ENCODE measurements at regions not wholly inside any gene's neighbourhood (a gene's known extent, or its start where the extent isn't known, plus 50 kb on each side); places are given as distances from the start of the nearest gene placed in this dataset.

- no peaks in the 10 kb centered on the region for H4K20me1 ChIP-seq (ENCODE audit: insufficient read depth, low read length, poor library complexity, severe bottlenecking)
- peaks cover 14% of the 10 kb centered on the region for H3F3A ChIP-seq (ENCODE audit: low read depth)
- peaks cover 37% of the 10 kb centered on the region for H3K4me1 ChIP-seq (ENCODE audit: insufficient read depth, low read length, poor library complexity, severe bottlenecking)
- no peaks in the 10 kb centered on the region for H3K79me2 ChIP-seq (ENCODE audit: insufficient read depth, low read length)
- no peaks in the 10 kb centered on the region for H3K9me2 ChIP-seq (replicated peaks; ENCODE audit: low read depth, low read length)
- no peak overlapping the region for H3K4me3 ChIP-seq (ENCODE audit: low read length, poor library complexity, severe bottlenecking)
- H2AFZ ChIP-seq (ENCODE audit: low read length) = no peak overlapping the region
- H3K9ac ChIP-seq (ENCODE audit: low read depth, low read length, poor library complexity, severe bottlenecking) = no peak overlapping the region
- H3K4me2 ChIP-seq (ENCODE audit: low read depth, low read length, poor library complexity, severe bottlenecking) = no peak overlapping the region
- H3K27me3 ChIP-seq (ENCODE audit: insufficient read depth, low read length, poor library complexity, severe bottlenecking) = no peaks in the 10 kb centered on the region
- TF ChIP-seq, protein P1, sequence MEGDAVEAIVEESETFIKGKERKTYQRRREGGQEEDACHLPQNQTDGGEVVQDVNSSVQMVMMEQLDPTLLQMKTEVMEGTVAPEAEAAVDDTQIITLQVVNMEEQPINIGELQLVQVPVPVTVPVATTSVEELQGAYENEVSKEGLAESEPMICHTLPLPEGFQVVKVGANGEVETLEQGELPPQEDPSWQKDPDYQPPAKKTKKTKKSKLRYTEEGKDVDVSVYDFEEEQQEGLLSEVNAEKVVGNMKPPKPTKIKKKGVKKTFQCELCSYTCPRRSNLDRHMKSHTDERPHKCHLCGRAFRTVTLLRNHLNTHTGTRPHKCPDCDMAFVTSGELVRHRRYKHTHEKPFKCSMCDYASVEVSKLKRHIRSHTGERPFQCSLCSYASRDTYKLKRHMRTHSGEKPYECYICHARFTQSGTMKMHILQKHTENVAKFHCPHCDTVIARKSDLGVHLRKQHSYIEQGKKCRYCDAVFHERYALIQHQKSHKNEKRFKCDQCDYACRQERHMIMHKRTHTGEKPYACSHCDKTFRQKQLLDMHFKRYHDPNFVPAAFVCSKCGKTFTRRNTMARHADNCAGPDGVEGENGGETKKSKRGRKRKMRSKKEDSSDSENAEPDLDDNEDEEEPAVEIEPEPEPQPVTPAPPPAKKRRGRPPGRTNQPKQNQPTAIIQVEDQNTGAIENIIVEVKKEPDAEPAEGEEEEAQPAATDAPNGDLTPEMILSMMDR (conservative IDR thresholded peaks at IDR 0.05; ENCODE audit: low read length) = no peak
- TF ChIP-seq EZH2phosphoT487 (IDR thresholded peaks at IDR 0.05; ENCODE audit: borderline replicate concordance) = no peak
- H3K36me3 ChIP-seq (ENCODE audit: insufficient read depth, low read length) = no peaks in the 10 kb centered on the region
- no peaks in the 10 kb centered on the region for H3K9me3 ChIP-seq (ENCODE audit: insufficient read depth, low read depth, low read length)
Measured at GRCh38 chr2:195563857-195564512, 93.0 kb upstream of the SLC39A10 start.

DNA sequence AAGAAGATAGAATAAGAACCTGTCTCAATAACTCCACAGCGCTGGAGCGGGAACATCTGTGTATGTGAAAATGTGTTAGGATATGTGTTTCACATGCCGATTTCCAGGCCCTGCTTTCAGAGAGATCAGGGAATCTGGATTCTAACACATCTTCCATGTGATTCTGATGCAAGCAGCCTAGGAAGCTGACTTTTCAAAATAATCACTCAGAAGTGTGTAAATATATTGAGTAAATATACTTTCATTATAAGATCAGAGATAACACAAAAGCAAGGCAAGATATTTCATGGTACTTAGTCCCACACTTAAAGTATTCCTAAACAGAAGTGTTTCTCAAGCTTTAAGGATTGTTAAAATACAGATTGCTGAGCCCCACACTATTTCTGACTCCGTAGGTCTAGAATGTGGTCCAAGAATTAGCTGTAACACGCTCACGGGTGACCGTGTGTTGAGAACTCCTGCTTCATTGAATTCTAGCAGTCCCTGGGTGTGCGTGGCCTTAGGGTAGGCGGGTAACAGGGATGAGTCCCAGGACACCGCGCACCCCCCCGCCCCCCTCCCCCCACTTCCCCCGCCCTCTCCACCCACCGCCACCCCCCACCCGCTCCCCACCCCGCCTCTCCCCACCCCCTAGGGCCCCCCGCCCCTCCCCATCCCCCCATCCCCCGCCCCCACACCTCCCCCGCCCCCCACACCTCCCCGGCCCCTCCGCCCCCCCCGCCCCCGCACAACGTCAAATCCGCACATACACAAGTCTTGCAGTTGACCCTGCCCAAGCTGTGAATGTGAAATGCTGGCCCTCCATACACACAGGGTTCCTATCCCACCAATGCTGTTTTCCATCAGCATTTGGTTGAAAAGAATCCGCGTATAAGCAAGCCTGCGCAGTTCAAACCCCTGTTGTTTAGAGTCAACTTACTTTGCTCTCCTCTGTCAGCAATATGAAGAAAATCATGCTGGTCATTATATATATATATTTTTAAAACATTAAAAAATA, 94.2 kb upstream of the SLC39A10 start:
- Histone ChIP-seq H3K4me1 (ENCODE audit: insufficient read depth, low read length, poor library complexity, severe bottlenecking) (peaks cover 41% of the 10 kb centered on the region), H3K79me2 (ENCODE audit: insufficient read depth, low read length) (no peaks in the 10 kb centered on the region), H3K27me3 (ENCODE audit: insufficient read depth, low read length, poor library complexity, severe bottlenecking) (no peaks in the 10 kb centered on the region), H3K9ac (ENCODE audit: low read depth, low read length, poor library complexity, severe bottlenecking) (no peak overlapping the region), H3F3A (ENCODE audit: low read depth) (peaks cover 20% of the 10 kb centered on the region), H3K4me2 (ENCODE audit: low read depth, low read length, poor library complexity, severe bottlenecking) (no peak overlapping the region), H3K9me3 (ENCODE audit: insufficient read depth, low read depth, low read length) (no peaks in the 10 kb centered on the region), H4K20me1 (ENCODE audit: insufficient read depth, low read length, poor library complexity, severe bottlenecking) (no peaks in the 10 kb centered on the region), H3K9me2 (replicated peaks; ENCODE audit: low read depth, low read length) (no peaks in the 10 kb centered on the region), H3K36me3 (ENCODE audit: insufficient read depth, low read length) (no peaks in the 10 kb centered on the region), H3K4me3 (ENCODE audit: low read length, poor library complexity, severe bottlenecking) (no peak overlapping the region), H2AFZ (ENCODE audit: low read length) (no peak overlapping the region; the same call in 1 of the 2 replicates)
- TF ChIP-seq, protein P1 (conservative IDR thresholded peaks at IDR 0.05; ENCODE audit: low read length) = no peak
- no peak for TF ChIP-seq EZH2phosphoT487 (IDR thresholded peaks at IDR 0.05; ENCODE audit: borderline replicate concordance)

DNA sequence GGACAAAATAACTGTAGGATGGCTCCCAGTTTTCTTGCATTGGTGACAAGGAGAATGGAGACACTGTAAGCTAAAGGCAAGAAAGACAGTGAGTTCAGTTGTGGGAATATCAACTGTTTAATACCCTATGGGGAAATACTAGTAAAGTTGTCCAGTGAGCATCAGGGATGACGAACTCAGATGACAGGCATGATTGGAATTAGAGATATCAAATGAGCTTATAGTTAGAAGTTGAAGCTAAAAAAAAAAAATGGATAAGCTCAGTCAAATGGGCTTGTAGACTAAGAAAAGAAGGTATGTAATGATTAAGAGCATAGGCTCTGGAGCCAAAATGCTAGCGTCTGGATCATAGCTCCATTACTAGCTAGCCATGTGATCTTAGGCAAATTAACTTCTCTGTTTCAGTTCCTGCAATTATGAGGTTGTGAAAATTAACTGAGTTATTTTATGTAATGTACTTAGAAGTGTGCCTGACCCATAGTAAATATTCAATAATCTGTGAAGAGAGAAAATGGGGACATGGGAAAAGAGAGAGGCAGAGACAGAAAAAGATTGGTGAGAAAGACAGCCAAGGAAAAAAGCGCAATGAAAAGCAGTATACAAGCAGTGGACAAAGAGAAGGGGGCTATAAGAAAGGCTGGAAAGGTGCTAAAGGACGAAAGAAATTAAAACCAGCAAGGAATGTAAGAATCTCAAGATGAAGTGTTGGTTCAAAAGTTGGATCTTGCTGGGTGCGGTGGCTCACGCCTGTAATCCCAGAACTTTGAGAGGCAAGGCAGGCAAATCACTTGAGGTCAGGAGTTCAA, 95.7 kb upstream of the SLC39A10 start:
- Histone ChIP-seq H3K4me2 (ENCODE audit: low read depth, low read length, poor library complexity, severe bottlenecking) (no peak overlapping the region), H3K9ac (ENCODE audit: low read depth, low read length, poor library complexity, severe bottlenecking) (peak overlapping the region; percentile 49), H3K9me2 (replicated peaks; ENCODE audit: low read depth, low read length) (no peaks in the 10 kb centered on the region), H3K9me3 (ENCODE audit: insufficient read depth, low read depth, low read length) (no peaks in the 10 kb centered on the region), H3K36me3 (ENCODE audit: insufficient read depth, low read length) (no peaks in the 10 kb centered on the region), H3K79me2 (ENCODE audit: insufficient read depth, low read length) (no peaks in the 10 kb centered on the region), H2AFZ (ENCODE audit: low read length) (peak overlapping the region; percentile 63; the same call in 1 of the 2 replicates), H3K4me1 (ENCODE audit: insufficient read depth, low read length, poor library complexity, severe bottlenecking) (peaks cover 41% of the 10 kb centered on the region), H4K20me1 (ENCODE audit: insufficient read depth, low read length, poor library complexity, severe bottlenecking) (no peaks in the 10 kb centered on the region), H3F3A (ENCODE audit: low read depth) (peaks cover 17% of the 10 kb centered on the region), H3K4me3 (ENCODE audit: low read length, poor library complexity, severe bottlenecking) (no peak overlapping the region), H3K27me3 (ENCODE audit: insufficient read depth, low read length, poor library complexity, severe bottlenecking) (no peaks in the 10 kb centered on the region)
- no peak for TF ChIP-seq EZH2phosphoT487 (IDR thresholded peaks at IDR 0.05; ENCODE audit: borderline replicate concordance)
- TF ChIP-seq, protein P1 (conservative IDR thresholded peaks at IDR 0.05; ENCODE audit: low read length) = no peak
